ENCODE measurements at regions not wholly inside any gene's neighbourhood (a gene's known extent, or its start where the extent isn't known, plus 50 kb on each side); places are given as distances from the start of the nearest gene placed in this dataset.

- no peak overlapping the region for H3K27ac ChIP-seq (ENCODE audit: low read depth, low read length)
These were observed 78.7 kb upstream of the TSPAN2 start for GRCh38 chr1:115168026-115168425.

GRCh38 chr1:115166531-115167091, 77.3 kb upstream of the TSPAN2 start:
- no peak overlapping the region for H3K9ac ChIP-seq (ENCODE audit: low read length in 5 of 5)
- no peaks in the 10 kb centered on the region for H3K9me3 ChIP-seq (ENCODE audit: control insufficient read depth in 5 of 5, low read length in 5 of 5)
- H3K4me3 ChIP-seq (ENCODE audit: low read depth in 1 of 5, low read length in 5 of 5): no peak overlapping the region

More at GRCh38 chr1:115168026-115168425, 78.7 kb upstream of the TSPAN2 start:
- no peaks in the 10 kb centered on the region for H3K36me3 ChIP-seq (ENCODE audit: control insufficient read depth in 5 of 5, insufficient read depth in 5 of 5, low read length in 5 of 5)
- H3K9ac ChIP-seq (ENCODE audit: low read length in 5 of 5): no peak overlapping the region
- H3K4me3 ChIP-seq (ENCODE audit: low read depth in 1 of 5, low read length in 5 of 5): no peak overlapping the region
- H3K27me3 ChIP-seq (ENCODE audit: control insufficient read depth in 5 of 5, insufficient read depth in 4 of 5, low read length in 5 of 5): no peaks in the 10 kb centered on the region
- H3K4me1 ChIP-seq (ENCODE audit: control insufficient read depth in 5 of 5, insufficient read depth in 5 of 5, low read length in 5 of 5): peaks cover 0 to 21% (median 5%) of the 10 kb centered on the region in 5 donors
- no peaks in the 10 kb centered on the region for H3K9me3 ChIP-seq (ENCODE audit: control insufficient read depth in 5 of 5, low read length in 5 of 5)

GRCh38 chr1:115165776-115166175, 76.5 kb upstream of the TSPAN2 start:
- peaks cover 0 to 18% (median 5%) of the 10 kb centered on the region in 5 donors for H3K4me1 ChIP-seq (ENCODE audit: control insufficient read depth in 5 of 5, insufficient read depth in 5 of 5, low read length in 5 of 5)
- H3K36me3 ChIP-seq (ENCODE audit: control insufficient read depth in 5 of 5, insufficient read depth in 5 of 5, low read length in 5 of 5): no peaks in the 10 kb centered on the region
- no peak overlapping the region for H3K9ac ChIP-seq (ENCODE audit: low read length in 5 of 5)
- H3K4me3 ChIP-seq (ENCODE audit: low read depth in 1 of 5, low read length in 5 of 5): no peak overlapping the region
- no peaks in the 10 kb centered on the region for H3K27me3 ChIP-seq (ENCODE audit: control insufficient read depth in 5 of 5, insufficient read depth in 4 of 5, low read length in 5 of 5)
- H3K27ac ChIP-seq (ENCODE audit: low read depth, low read length): no peak overlapping the region
- H3K9me3 ChIP-seq (ENCODE audit: control insufficient read depth in 5 of 5, low read length in 5 of 5): no peaks in the 10 kb centered on the region

More at GRCh38 chr1:115166531-115167091, 77.3 kb upstream of the TSPAN2 start:
- Histone ChIP-seq H3K27ac (ENCODE audit: low read depth, low read length) (no peak overlapping the region), H3K27me3 (ENCODE audit: control insufficient read depth in 5 of 5, insufficient read depth in 4 of 5, low read length in 5 of 5) (no peaks in the 10 kb centered on the region), H3K36me3 (ENCODE audit: control insufficient read depth in 5 of 5, insufficient read depth in 5 of 5, low read length in 5 of 5) (no peaks in the 10 kb centered on the region), H3K4me1 (ENCODE audit: control insufficient read depth in 5 of 5, insufficient read depth in 5 of 5, low read length in 5 of 5) (peaks cover 0 to 21% (median 5%) of the 10 kb centered on the region in 5 donors)

GRCh38 chr1:115164940-115165705, 75.8 kb upstream of the TSPAN2 start:
- H3K4me1 ChIP-seq (ENCODE audit: control insufficient read depth in 5 of 5, insufficient read depth in 5 of 5, low read length in 5 of 5): peaks cover 0 to 13% (median 5%) of the 10 kb centered on the region in 5 donors
- no peak overlapping the region for H3K9ac ChIP-seq (ENCODE audit: low read length in 5 of 5)
- no peak overlapping the region for H3K27ac ChIP-seq (ENCODE audit: low read depth, low read length)
- H3K36me3 ChIP-seq (ENCODE audit: control insufficient read depth in 5 of 5, insufficient read depth in 5 of 5, low read length in 5 of 5): no peaks in the 10 kb centered on the region
- H3K9me3 ChIP-seq (ENCODE audit: control insufficient read depth in 5 of 5, low read length in 5 of 5): no peaks in the 10 kb centered on the region
- H3K27me3 ChIP-seq (ENCODE audit: control insufficient read depth in 5 of 5, insufficient read depth in 4 of 5, low read length in 5 of 5): no peaks in the 10 kb centered on the region
- no peak overlapping the region for H3K4me3 ChIP-seq (ENCODE audit: low read depth in 1 of 5, low read length in 5 of 5)

GRCh38 chr1:115164484-115164883, 75.2 kb upstream of the TSPAN2 start:
- Histone ChIP-seq H3K36me3 (ENCODE audit: control insufficient read depth in 5 of 5, insufficient read depth in 5 of 5, low read length in 5 of 5) (no peaks in the 10 kb centered on the region), H3K4me3 (ENCODE audit: low read depth in 1 of 5, low read length in 5 of 5) (no peak overlapping the region), H3K4me1 (ENCODE audit: control insufficient read depth in 5 of 5, insufficient read depth in 5 of 5, low read length in 5 of 5) (peaks cover 0 to 7% (median 0%) of the 10 kb centered on the region in 5 donors), H3K27me3 (ENCODE audit: control insufficient read depth in 5 of 5, insufficient read depth in 4 of 5, low read length in 5 of 5) (no peaks in the 10 kb centered on the region), H3K9ac (ENCODE audit: low read length in 5 of 5) (no peak overlapping the region), H3K9me3 (ENCODE audit: control insufficient read depth in 5 of 5, low read length in 5 of 5) (no peaks in the 10 kb centered on the region), H3K27ac (ENCODE audit: low read depth, low read length) (no peak overlapping the region)

GRCh38 chr1:115160728-115161127, 71.4 kb upstream of the TSPAN2 start:
- Histone ChIP-seq H3K9me3 (ENCODE audit: control insufficient read depth in 5 of 5, low read length in 5 of 5) (no peaks in the 10 kb centered on the region), H3K4me3 (ENCODE audit: low read depth in 1 of 5, low read length in 5 of 5) (no peak overlapping the region), H3K9ac (ENCODE audit: low read length in 5 of 5) (no peak overlapping the region), H3K27me3 (ENCODE audit: control insufficient read depth in 5 of 5, insufficient read depth in 4 of 5, low read length in 5 of 5) (no peaks in the 10 kb centered on the region), H3K36me3 (ENCODE audit: control insufficient read depth in 5 of 5, insufficient read depth in 5 of 5, low read length in 5 of 5) (no peaks in the 10 kb centered on the region), H3K4me1 (ENCODE audit: control insufficient read depth in 5 of 5, insufficient read depth in 5 of 5, low read length in 5 of 5) (peaks cover 0 to 8% (median 4%) of the 10 kb centered on the region in 5 donors), H3K27ac (ENCODE audit: low read depth, low read length) (no peak overlapping the region)

- no peak overlapping the region for H3K4me3 ChIP-seq (ENCODE audit: low read depth in 1 of 5, low read length in 5 of 5)
- H3K4me1 ChIP-seq (ENCODE audit: control insufficient read depth in 5 of 5, insufficient read depth in 5 of 5, low read length in 5 of 5): peaks cover 0 to 8% (median 4%) of the 10 kb centered on the region in 5 donors
- H3K9me3 ChIP-seq (ENCODE audit: control insufficient read depth in 5 of 5, low read length in 5 of 5): no peaks in the 10 kb centered on the region
- no peak overlapping the region for H3K27ac ChIP-seq (ENCODE audit: low read depth, low read length)
- no peaks in the 10 kb centered on the region for H3K27me3 ChIP-seq (ENCODE audit: control insufficient read depth in 5 of 5, insufficient read depth in 4 of 5, low read length in 5 of 5)
- H3K36me3 ChIP-seq (ENCODE audit: control insufficient read depth in 5 of 5, insufficient read depth in 5 of 5, low read length in 5 of 5): no peaks in the 10 kb centered on the region
- H3K9ac ChIP-seq (ENCODE audit: low read length in 5 of 5): no peak overlapping the region
These were observed 70.7 kb upstream of the TSPAN2 start for GRCh38 chr1:115159958-115160357.

- no peaks in the 10 kb centered on the region for H3K36me3 ChIP-seq (ENCODE audit: control insufficient read depth in 5 of 5, insufficient read depth in 5 of 5, low read length in 5 of 5)
- no peaks in the 10 kb centered on the region for H3K27me3 ChIP-seq (ENCODE audit: control insufficient read depth in 5 of 5, insufficient read depth in 4 of 5, low read length in 5 of 5)
- H3K9me3 ChIP-seq (ENCODE audit: control insufficient read depth in 5 of 5, low read length in 5 of 5): no peaks in the 10 kb centered on the region
- H3K27ac ChIP-seq (ENCODE audit: low read depth, low read length): no peak overlapping the region
- H3K4me3 ChIP-seq (ENCODE audit: low read depth in 1 of 5, low read length in 5 of 5): no peak overlapping the region
- peaks cover 0 to 8% (median 4%) of the 10 kb centered on the region in 5 donors for H3K4me1 ChIP-seq (ENCODE audit: control insufficient read depth in 5 of 5, insufficient read depth in 5 of 5, low read length in 5 of 5)
- H3K9ac ChIP-seq (ENCODE audit: low read length in 5 of 5): no peak overlapping the region
These were observed 68.9 kb upstream of the TSPAN2 start for GRCh38 chr1:115158181-115158580.

- H3K36me3 ChIP-seq (ENCODE audit: control insufficient read depth in 5 of 5, insufficient read depth in 5 of 5, low read length in 5 of 5): no peaks in the 10 kb centered on the region
- H3K9me3 ChIP-seq (ENCODE audit: control insufficient read depth in 5 of 5, low read length in 5 of 5): no peaks in the 10 kb centered on the region
- no peak overlapping the region for H3K9ac ChIP-seq (ENCODE audit: low read length in 5 of 5)
- no peaks in the 10 kb centered on the region for H3K27me3 ChIP-seq (ENCODE audit: control insufficient read depth in 5 of 5, insufficient read depth in 4 of 5, low read length in 5 of 5)
- no peak overlapping the region for H3K27ac ChIP-seq (ENCODE audit: low read depth, low read length)
- H3K4me3 ChIP-seq (ENCODE audit: low read depth in 1 of 5, low read length in 5 of 5): no peak overlapping the region
- peaks cover 0 to 8% (median 4%) of the 10 kb centered on the region in 5 donors for H3K4me1 ChIP-seq (ENCODE audit: control insufficient read depth in 5 of 5, insufficient read depth in 5 of 5, low read length in 5 of 5)
These were observed 67.6 kb upstream of the TSPAN2 start for GRCh38 chr1:115156826-115157468.

GRCh38 chr1:115153966-115154557, 64.8 kb upstream of the TSPAN2 start:
- H3K27me3 ChIP-seq (ENCODE audit: control insufficient read depth in 5 of 5, insufficient read depth in 4 of 5, low read length in 5 of 5): no peaks in the 10 kb centered on the region
- no peak overlapping the region for H3K27ac ChIP-seq (ENCODE audit: low read depth, low read length)
- no peaks in the 10 kb centered on the region for H3K36me3 ChIP-seq (ENCODE audit: control insufficient read depth in 5 of 5, insufficient read depth in 5 of 5, low read length in 5 of 5)
- no peak overlapping the region for H3K4me3 ChIP-seq (ENCODE audit: low read depth in 1 of 5, low read length in 5 of 5)
- no peaks in the 10 kb centered on the region for H3K9me3 ChIP-seq (ENCODE audit: control insufficient read depth in 5 of 5, low read length in 5 of 5)
- H3K9ac ChIP-seq (ENCODE audit: low read length in 5 of 5): no peak overlapping the region
- peaks cover 0 to 8% (median 4%) of the 10 kb centered on the region in 5 donors for H3K4me1 ChIP-seq (ENCODE audit: control insufficient read depth in 5 of 5, insufficient read depth in 5 of 5, low read length in 5 of 5)

Data from subcutaneous abdominal adipose tissue (tissue), 5 donors.